ENCODE measurements at regions not wholly inside any gene's neighbourhood (a gene's known extent, or its start where the extent isn't known, plus 50 kb on each side); places are given as distances from the start of the nearest gene placed in this dataset.

DNA sequence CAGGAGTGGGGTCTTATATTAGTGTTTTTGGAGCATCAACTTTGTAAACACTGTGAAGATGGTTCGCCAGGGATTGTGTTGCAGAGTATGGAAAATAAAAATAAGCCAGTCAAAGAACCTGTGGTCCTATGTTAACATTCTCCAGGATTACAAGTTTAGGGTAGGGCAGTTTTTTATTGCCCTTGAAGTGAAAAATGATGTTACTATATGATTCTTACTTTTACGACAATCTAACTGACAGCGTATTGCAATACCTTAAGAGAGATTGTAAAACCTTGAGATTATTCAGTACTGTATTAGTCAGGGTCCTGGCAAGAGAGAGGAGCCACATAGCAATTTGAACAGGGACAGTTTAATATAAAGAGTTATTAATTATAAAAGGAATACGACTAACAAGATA, 144.7 kb upstream of the ZNF608 start:
- TF ChIP-seq, protein P1, sequence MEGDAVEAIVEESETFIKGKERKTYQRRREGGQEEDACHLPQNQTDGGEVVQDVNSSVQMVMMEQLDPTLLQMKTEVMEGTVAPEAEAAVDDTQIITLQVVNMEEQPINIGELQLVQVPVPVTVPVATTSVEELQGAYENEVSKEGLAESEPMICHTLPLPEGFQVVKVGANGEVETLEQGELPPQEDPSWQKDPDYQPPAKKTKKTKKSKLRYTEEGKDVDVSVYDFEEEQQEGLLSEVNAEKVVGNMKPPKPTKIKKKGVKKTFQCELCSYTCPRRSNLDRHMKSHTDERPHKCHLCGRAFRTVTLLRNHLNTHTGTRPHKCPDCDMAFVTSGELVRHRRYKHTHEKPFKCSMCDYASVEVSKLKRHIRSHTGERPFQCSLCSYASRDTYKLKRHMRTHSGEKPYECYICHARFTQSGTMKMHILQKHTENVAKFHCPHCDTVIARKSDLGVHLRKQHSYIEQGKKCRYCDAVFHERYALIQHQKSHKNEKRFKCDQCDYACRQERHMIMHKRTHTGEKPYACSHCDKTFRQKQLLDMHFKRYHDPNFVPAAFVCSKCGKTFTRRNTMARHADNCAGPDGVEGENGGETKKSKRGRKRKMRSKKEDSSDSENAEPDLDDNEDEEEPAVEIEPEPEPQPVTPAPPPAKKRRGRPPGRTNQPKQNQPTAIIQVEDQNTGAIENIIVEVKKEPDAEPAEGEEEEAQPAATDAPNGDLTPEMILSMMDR (IDR thresholded peaks at IDR 0.05; ENCODE audit: low read length, missing control alignments), result no peak
- no peak overlapping the region for H3K4me3 ChIP-seq (replicated peaks; ENCODE audit: low read depth, low read length)

DNA sequence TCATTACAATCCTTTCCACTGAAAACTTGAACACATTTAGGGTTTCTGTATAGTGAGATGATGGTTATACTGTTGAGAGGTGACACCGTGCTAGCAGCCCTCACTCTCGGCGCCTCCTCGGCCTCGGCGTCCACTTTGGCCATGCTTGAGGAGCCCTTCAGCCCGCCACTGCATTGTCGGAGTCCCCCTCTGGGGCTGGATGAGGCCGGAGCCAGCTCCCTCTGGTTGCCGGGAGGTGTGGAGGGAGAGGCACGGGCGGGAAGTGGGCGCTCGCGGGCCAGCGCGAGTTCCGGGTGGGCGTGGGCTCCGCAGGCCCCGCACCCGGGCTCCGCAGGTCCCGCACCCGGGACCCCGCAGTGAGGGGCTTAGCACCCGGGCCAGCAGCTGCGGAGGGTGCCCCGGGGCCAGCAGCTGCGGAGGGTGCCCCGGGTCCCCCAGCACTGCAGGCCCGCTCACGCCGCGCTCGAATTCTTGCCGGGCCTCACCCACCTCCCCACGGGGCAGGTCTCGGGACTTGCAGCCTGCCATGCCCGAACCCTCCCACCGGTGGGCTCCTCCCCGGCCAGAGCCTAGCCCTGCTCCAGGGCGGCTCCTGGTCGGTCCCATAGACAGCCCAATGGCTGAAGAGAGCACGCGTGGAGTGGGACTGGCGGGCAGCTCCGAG, 145.9 kb upstream of the ZNF608 start:
- DNase-seq (ENCODE audit: low read depth), result no peak

More for the DNA sequence above, 144.7 kb upstream of the ZNF608 start:
- DNase-seq (ENCODE audit: low read depth), result no peak

DNA sequence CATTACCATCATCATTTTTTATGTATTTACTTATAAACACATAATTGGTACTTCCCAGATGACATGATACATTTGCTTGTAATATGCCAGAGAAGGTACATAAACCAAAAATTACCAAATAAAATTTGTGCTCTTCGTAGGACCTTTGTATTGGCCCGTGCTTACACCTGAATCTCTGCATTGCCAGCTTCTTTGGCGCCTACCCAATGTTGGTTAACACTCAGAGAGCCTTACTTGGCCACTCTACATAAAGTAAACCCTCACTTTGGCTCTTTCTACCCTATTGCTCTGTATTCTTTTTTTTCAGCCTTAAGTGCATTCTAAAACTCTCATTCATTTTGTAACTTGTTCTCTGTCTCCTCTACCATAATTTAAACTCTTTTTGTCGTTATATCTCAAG, 148.1 kb upstream of the ZNF608 start:
- no peak for DNase-seq (ENCODE audit: low read depth)
- TF ChIP-seq, protein P1 (IDR thresholded peaks at IDR 0.05; ENCODE audit: low read length, missing control alignments), result no peak
- H3K4me3 ChIP-seq (replicated peaks; ENCODE audit: low read depth, low read length), result no peak overlapping the region

More for the DNA sequence above, 145.9 kb upstream of the ZNF608 start:
- TF ChIP-seq, protein P1 (IDR thresholded peaks at IDR 0.05; ENCODE audit: low read length, missing control alignments), result no peak
- no peak overlapping the region for H3K4me3 ChIP-seq (replicated peaks; ENCODE audit: low read depth, low read length)

DNA sequence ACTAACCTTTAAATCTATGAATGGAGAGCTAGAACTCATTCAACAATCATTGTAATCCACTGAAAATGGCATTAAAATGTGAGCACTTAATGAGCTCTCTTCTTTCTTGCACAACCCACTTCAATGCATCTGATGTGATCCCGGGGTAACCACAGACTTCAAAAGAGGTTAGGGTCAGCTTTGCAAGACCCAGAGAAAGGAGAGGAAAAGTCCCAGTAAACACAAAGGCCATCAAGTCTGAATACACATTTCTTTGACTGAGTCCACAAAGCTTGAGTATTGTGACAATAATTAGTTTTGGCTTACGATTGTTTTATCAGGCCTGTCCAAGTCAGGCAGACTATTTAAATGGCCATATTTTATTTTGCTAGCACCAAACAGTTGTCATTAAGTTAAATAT, 148.8 kb upstream of the ZNF608 start:
- TF ChIP-seq, protein P1 (IDR thresholded peaks at IDR 0.05; ENCODE audit: low read length, missing control alignments), result no peak
- H3K4me3 ChIP-seq (replicated peaks; ENCODE audit: low read depth, low read length), result no peak overlapping the region
- DNase-seq (ENCODE audit: low read depth), result no peak

DNA sequence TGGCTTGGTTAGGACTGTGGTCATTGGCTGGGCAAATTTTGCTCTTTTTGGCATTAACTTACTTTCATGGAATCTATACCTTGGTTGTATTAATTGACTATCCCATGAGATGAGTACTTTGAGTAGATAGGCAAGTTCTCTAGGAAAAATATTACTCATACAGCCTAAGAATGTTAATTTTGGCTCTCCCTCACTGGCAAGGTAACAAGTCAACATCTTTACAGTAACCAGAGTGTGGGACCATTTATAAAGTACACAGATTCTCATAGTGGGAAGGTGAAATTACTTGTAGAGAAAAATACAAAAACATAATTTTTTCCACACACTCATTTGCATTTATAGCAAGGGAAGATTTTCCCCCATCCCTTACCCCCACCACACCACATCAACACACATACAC, 154.6 kb upstream of the ZNF608 start:
- no peak for DNase-seq (ENCODE audit: low read depth)
- TF ChIP-seq, protein P1 (IDR thresholded peaks at IDR 0.05; ENCODE audit: low read length, missing control alignments), result no peak
- H3K4me3 ChIP-seq (replicated peaks; ENCODE audit: low read depth, low read length), result no peak overlapping the region

DNA sequence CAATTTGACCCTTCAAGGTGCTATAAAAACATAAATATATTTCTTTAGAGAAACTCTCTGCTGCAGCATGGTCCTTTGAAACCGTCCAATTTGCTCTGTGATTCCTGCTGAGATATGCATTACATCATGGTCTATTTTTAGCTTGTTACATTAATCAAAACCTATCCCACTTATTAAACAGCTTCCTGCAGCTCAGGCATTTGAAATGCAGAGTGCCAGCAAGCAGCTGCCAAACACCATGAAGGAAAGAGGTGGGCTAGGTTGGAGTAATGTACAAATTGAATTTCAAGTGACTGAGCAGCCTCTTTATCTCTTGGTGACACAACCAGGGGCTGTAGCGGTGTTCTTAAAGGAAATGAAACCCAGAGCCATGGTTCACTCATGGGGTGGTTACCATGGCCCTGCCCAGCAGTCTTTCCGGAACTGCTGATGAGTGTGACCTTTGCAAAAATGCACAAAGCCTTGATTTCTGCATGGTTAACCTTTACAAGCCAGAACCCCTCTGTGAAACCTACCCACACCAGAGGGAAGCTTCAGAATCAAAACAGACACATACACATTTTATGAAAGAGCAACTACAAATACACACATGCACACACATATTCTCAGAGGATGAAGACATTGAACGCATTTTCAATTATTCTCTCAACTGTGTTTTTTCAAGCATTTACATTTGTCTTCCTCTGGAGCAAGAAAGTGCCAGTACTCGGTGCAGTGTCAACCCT, 155.8 kb upstream of the ZNF608 start:
- peak; percentile 29 for DNase-seq (ENCODE audit: low read depth)
- H3K4me3 ChIP-seq (replicated peaks; ENCODE audit: low read depth, low read length), result no peak overlapping the region
- TF ChIP-seq, protein P1 (IDR thresholded peaks at IDR 0.05; ENCODE audit: low read length, missing control alignments), result no peak
